A549 (cell line): ENCODE measurements at regions not wholly inside any gene's neighbourhood (a gene's known extent, or its start where the extent isn't known, plus 50 kb on each side); places are given as distances from the start of the nearest gene placed in this dataset.

Experiments
- ATAC-seq, 2 experiments: fragments of 200-7000 bp in 1 of 2; fragments of >200 bp in 1 of 2; cut with Nextera tagmentation in 1 of 2; cut with Tn5 transposase in 1 of 2; 3 replicates each; pipeline versions ENCODE4 v1.8.0 to v1.9.1; 2018 to 2020; ENCODE audit warnings: mild to moderate bottlenecking in 1 of 2, moderate library complexity in 1 of 2
- CTCF ChIA-PET: fragments of 300-600 bp; sonication (Branson Sonifier 250); formaldehyde crosslinking; extraction: SDS; loops from one replicate; lab custom pipeline; 2021; ENCODE audit warnings: antibody characterized with exemption, inconsistent platforms; lab: Yijun Ruan, JAX
- POLR2A ChIA-PET: fragments of 350-600 bp; formaldehyde crosslinking; extraction: SDS; loops from one replicate; lab custom pipeline; 2021; ENCODE audit warnings: antibody characterized with exemption, inconsistent platforms; lab: Yijun Ruan, JAX
- DNase-seq, 2 experiments: peaks; one replicate each; pipeline versions ENCODE4 v3.0.0 to v3.0.0-alpha.2; 2011 to 2016; ENCODE audit warnings: low read depth in 1 of 2, low spot score in 1 of 2
- FAIRE-seq: peaks from 2 replicates; lab custom pipeline; 2011; peaks lifted over from hg19 to GRCh38; lab: Jason Lieb, UNC
- H3K27ac ChIP-seq, 2 experiments: fragments of >200 bp; sonication (Bioruptor Twin); formaldehyde crosslinking; 3 replicates each; pipeline ENCODE4 v1.5.1; 2016 to 2017
- H3K4me1 ChIP-seq: fragments of >200 bp; sonication (Bioruptor Twin); formaldehyde crosslinking; 3 replicates; pipeline ENCODE4 v1.6.1; 2016
- H3K4me2 ChIP-seq: fragments of >200 bp; sonication (Bioruptor Twin); formaldehyde crosslinking; 3 replicates; pipeline ENCODE4 v1.6.1; 2016
- H3K4me3 ChIP-seq: fragments of >200 bp; sonication (Bioruptor Twin); formaldehyde crosslinking; 3 replicates; pipeline ENCODE4 v1.5.1; 2016
- H3K9me3 ChIP-seq: fragments of >200 bp; sonication (Bioruptor Twin); formaldehyde crosslinking; 3 replicates; pipeline ENCODE4 v1.6.1; 2016
- CBX2 ChIP-seq: fragments of 200-600 bp; sonication (generic); IDR thresholded peaks from 2 replicates; pipeline ENCODE4 v1.6.1; 2016; ENCODE audit warnings: low read depth, mild to moderate bottlenecking, borderline replicate concordance
- CEBPB ChIP-seq, 2 experiments: fragments of >200 bp in 1 of 2; sonication (Bioruptor Twin) in 1 of 2; formaldehyde crosslinking in 1 of 2; IDR thresholded peaks; 2 replicates each; pipeline ENCODE4 v1.6.1; 2012 to 2016
- CTCF ChIP-seq: fragments of >200 bp; sonication (Bioruptor Twin); formaldehyde crosslinking; IDR thresholded peaks from 3 replicates; pipeline ENCODE4 v1.5.1; 2016
- EHMT2 ChIP-seq: fragments of 200-600 bp; sonication (generic); IDR thresholded peaks from 2 replicates; pipeline ENCODE4 v1.6.1; 2016; ENCODE audit warnings: antibody characterized with exemption, low read depth, mild to moderate bottlenecking, moderate library complexity
- EP300 ChIP-seq, 2 experiments: fragments of >200 bp; sonication (Bioruptor Twin); formaldehyde crosslinking; IDR thresholded peaks; 2 replicates in 1 of 2; 3 replicates in 1 of 2; pipeline ENCODE4 v1.6.1; 2016 to 2017
- FOXS1 ChIP-seq: fragments of 250-450 bp; sonication (Bioruptor Pico); IDR thresholded peaks from 2 replicates; pipeline ENCODE4 v1.5.0; 2020; ENCODE audit warnings: mild to moderate bottlenecking, moderate library complexity
- GATA3 ChIP-seq: IDR thresholded peaks from 2 replicates; pipeline ENCODE4 v1.6.1; 2012; ENCODE audit warnings: borderline replicate concordance
- HEYL ChIP-seq: fragments of 250-450 bp; sonication (Bioruptor Pico); IDR thresholded peaks from 2 replicates; pipeline ENCODE4 v1.8.0; 2021; ENCODE audit warnings: mild to moderate bottlenecking, moderate library complexity
- HOXB13 ChIP-seq: fragments of 250-450 bp; sonication (Bioruptor Pico); IDR thresholded peaks from 2 replicates; pipeline ENCODE4 v1.5.0; 2020; ENCODE audit warnings: low read depth, mild to moderate bottlenecking, moderate library complexity
- JUN ChIP-seq, 2 experiments: fragments of >200 bp; sonication (Bioruptor Twin); formaldehyde crosslinking; IDR thresholded peaks; 2 replicates in 1 of 2; 3 replicates in 1 of 2; pipeline ENCODE4 v1.6.1; 2016 to 2017
- JUNB ChIP-seq: fragments of >200 bp; sonication (Bioruptor Twin); formaldehyde crosslinking; IDR thresholded peaks from 2 replicates; pipeline ENCODE4 v1.6.1; 2016
- KDM5A ChIP-seq: fragments of 200-600 bp; sonication (generic); IDR thresholded peaks from 2 replicates; pipeline ENCODE4 v1.6.1; 2016; ENCODE audit warnings: antibody characterized with exemption, mild to moderate bottlenecking
- MAFK ChIP-seq: fragments of 450-650 bp; IDR thresholded peaks from 2 replicates; pipeline ENCODE4 v1.6.1; 2014; ENCODE audit not compliant: partially characterized antibody
- POLR2A ChIP-seq: IDR thresholded peaks from 2 replicates; pipeline ENCODE4 v1.6.1; 2012; ENCODE audit warnings: mild to moderate bottlenecking, low read length
- RARB ChIP-seq: fragments of 250-450 bp; sonication (Bioruptor Pico); IDR thresholded peaks from 2 replicates; pipeline ENCODE4 v1.8.0; 2021; ENCODE audit warnings: mild to moderate bottlenecking, moderate library complexity
- RCOR1 ChIP-seq: fragments of 150-350 bp; IDR thresholded peaks from 2 replicates; pipeline ENCODE4 v1.6.1; 2014; ENCODE audit warnings: antibody characterized with exemption, low read length, low read depth
- RFX5 ChIP-seq: fragments of 450-650 bp; IDR thresholded peaks from 2 replicates; pipeline ENCODE4 v1.7.1; 2014; ENCODE audit warnings: antibody characterized with exemption, mild to moderate bottlenecking, moderate library complexity
- RNF2 ChIP-seq: fragments of 200-600 bp; sonication (generic); IDR thresholded peaks from 2 replicates; pipeline ENCODE4 v1.6.1; 2016; ENCODE audit warnings: low read depth, mild to moderate bottlenecking, antibody characterized with exemption, moderate library complexity, borderline replicate concordance
- SMC3 ChIP-seq: fragments of >200 bp; sonication (Bioruptor Twin); formaldehyde crosslinking; IDR thresholded peaks from 3 replicates; pipeline ENCODE4 v1.6.1; 2018; ENCODE audit warnings: inconsistent platforms
- SREBF2 ChIP-seq: fragments of 450-650 bp; IDR thresholded peaks from 2 replicates; pipeline ENCODE4 v1.6.1; 2014; ENCODE audit warnings: mild to moderate bottlenecking, moderate library complexity
- USF2 ChIP-seq: fragments of 450-650 bp; IDR thresholded peaks from 2 replicates; pipeline ENCODE4 v1.6.1; 2014; ENCODE audit warnings: antibody characterized with exemption
- ZC3H11A ChIP-seq: fragments of 450-650 bp; IDR thresholded peaks from 2 replicates; pipeline ENCODE4 v1.6.1; 2014; ENCODE audit warnings: antibody characterized with exemption, mild to moderate bottlenecking
- ZFP36 ChIP-seq: fragments of 450-650 bp; IDR thresholded peaks from 2 replicates; pipeline ENCODE4 v1.6.1; 2014; ENCODE audit warnings: borderline replicate concordance; ENCODE audit not compliant: partially characterized antibody
- ZNF302 ChIP-seq: fragments of 250-450 bp; sonication (Bioruptor Pico); IDR thresholded peaks from 2 replicates; pipeline ENCODE4 v1.9.0; 2021; ENCODE audit warnings: inconsistent platforms, mild to moderate bottlenecking, moderate library complexity
- WGBS: methylation state at CpG from one replicate; pipeline ENCODE4 v1.1.6; 2017; ENCODE audit errors: missing lambda C conversion rate; 5-methylcytosine and 5-hydroxymethylcytosine counted together
- TF ChIP-seq, protein P1 (sequence below): fragments of 250-450 bp; sonication (Bioruptor Pico); IDR thresholded peaks from 2 replicates; pipeline ENCODE4 v1.5.0; 2021; ENCODE audit warnings: mild to moderate bottlenecking, moderate library complexity, borderline replicate concordance
- TF ChIP-seq, protein P2 (sequence below): fragments of 150-350 bp; IDR thresholded peaks from 2 replicates; pipeline ENCODE4 v1.6.1; 2014; ENCODE audit warnings: low read depth, mild to moderate bottlenecking, low read length
- TF ChIP-seq, protein P3 (sequence below): IDR thresholded peaks from 2 replicates; pipeline ENCODE4 v1.6.1; 2012
- TF ChIP-seq, protein P4 (sequence below): fragments of >200 bp; sonication (Bioruptor Twin); formaldehyde crosslinking; IDR thresholded peaks from 2 replicates; pipeline ENCODE4 v1.6.1; 2016

DNA sequence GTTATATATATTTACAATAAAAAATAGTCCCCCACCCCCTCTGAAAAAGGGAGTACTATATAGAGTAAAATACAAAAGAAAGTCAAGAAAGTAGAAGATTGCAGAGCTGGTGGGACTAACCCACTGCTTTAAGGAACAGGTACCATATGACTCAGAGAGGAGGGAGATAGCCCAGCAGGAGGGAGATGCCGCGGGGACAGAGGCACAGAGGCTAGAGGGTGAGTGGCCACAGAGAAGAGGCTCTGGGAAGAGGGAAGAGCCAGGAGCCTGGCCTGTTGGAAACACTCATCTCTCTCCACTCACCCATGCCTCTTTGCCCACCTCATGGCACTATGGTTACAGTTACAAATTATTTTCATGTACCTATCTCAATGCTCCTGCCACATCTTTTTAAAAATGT lies 53.6 kb upstream of the LYVE1 start:
- ATAC-seq (no peak), FAIRE-seq (no peak), DNase-seq (no peak)
- H3K9me3 ChIP-seq = no peaks in the 10 kb centered on the region
- WGBS = 55% methylated on average over 2 of the region's 2 CpGs
- H3K4me3 ChIP-seq = no peak overlapping the region
- H3K4me1 ChIP-seq = no peaks in the 10 kb centered on the region
- no peak overlapping the region for H3K4me2 ChIP-seq
- TF ChIP-seq, protein P1, sequence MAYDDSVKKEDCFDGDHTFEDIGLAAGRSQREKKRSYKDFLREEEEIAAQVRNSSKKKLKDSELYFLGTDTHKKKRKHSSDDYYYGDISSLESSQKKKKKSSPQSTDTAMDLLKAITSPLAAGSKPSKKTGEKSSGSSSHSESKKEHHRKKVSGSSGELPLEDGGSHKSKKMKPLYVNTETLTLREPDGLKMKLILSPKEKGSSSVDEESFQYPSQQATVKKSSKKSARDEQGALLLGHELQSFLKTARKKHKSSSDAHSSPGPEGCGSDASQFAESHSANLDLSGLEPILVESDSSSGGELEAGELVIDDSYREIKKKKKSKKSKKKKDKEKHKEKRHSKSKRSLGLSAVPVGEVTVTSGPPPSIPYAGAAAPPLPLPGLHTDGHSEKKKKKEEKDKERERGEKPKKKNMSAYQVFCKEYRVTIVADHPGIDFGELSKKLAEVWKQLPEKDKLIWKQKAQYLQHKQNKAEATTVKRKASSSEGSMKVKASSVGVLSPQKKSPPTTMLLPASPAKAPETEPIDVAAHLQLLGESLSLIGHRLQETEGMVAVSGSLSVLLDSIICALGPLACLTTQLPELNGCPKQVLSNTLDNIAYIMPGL (CRISPR knock-in tag) = no peak
- TF ChIP-seq JUN (IDR thresholded peaks at IDR 0.05) = no peak
- TF ChIP-seq, protein P2, sequence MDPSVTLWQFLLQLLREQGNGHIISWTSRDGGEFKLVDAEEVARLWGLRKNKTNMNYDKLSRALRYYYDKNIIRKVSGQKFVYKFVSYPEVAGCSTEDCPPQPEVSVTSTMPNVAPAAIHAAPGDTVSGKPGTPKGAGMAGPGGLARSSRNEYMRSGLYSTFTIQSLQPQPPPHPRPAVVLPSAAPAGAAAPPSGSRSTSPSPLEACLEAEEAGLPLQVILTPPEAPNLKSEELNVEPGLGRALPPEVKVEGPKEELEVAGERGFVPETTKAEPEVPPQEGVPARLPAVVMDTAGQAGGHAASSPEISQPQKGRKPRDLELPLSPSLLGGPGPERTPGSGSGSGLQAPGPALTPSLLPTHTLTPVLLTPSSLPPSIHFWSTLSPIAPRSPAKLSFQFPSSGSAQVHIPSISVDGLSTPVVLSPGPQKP = no peak
- TF ChIP-seq EP300 (IDR thresholded peaks at IDR 0.05) = no peak
- TF ChIP-seq, protein P3, sequence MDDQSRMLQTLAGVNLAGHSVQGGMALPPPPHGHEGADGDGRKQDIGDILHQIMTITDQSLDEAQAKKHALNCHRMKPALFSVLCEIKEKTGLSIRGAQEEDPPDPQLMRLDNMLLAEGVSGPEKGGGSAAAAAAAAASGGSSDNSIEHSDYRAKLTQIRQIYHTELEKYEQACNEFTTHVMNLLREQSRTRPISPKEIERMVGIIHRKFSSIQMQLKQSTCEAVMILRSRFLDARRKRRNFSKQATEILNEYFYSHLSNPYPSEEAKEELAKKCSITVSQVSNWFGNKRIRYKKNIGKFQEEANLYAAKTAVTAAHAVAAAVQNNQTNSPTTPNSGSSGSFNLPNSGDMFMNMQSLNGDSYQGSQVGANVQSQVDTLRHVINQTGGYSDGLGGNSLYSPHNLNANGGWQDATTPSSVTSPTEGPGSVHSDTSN = no peak
- no peak for TF ChIP-seq GATA3
- TF ChIP-seq RCOR1 = no peak
- TF ChIP-seq EHMT2 = no peak
- no peak for TF ChIP-seq ZNF302 (CRISPR knock-in tag)
- no peak for TF ChIP-seq RNF2
- H3K27ac ChIP-seq = no peak overlapping the region
- ChIA-PET POLR2A (no interaction called here), CTCF (interaction anchor here (0.6 to 5.7 kb wide), 7 partner anchors 16 to 216 kb away, joined by 3 to 48 read pairs (median 3); no protein-coding TSS in a partner anchor)

- no peak overlapping the region for H3K27ac ChIP-seq
- H3K9me3 ChIP-seq = peaks cover 1% of the 10 kb centered on the region; the same call in 2 of the 3 replicates
- H3K4me3 ChIP-seq = no peak overlapping the region
- WGBS = 71% methylated on average over 2 of the region's 2 CpGs
- no peak overlapping the region for H3K4me2 ChIP-seq
- TF ChIP-seq ZFP36 = no peak
- no peak for TF ChIP-seq ZC3H11A
- TF ChIP-seq EP300 (IDR thresholded peaks at IDR 0.05) = no peak
- TF ChIP-seq, protein P4, sequence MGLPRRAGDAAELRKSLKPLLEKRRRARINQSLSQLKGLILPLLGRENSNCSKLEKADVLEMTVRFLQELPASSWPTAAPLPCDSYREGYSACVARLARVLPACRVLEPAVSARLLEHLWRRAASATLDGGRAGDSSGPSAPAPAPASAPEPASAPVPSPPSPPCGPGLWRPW = no peak
- TF ChIP-seq CEBPB (IDR thresholded peaks at IDR 0.05) = no peak
- TF ChIP-seq RARB (CRISPR knock-in tag) = no peak
- TF ChIP-seq JUN (IDR thresholded peaks at IDR 0.05) = no peak
- TF ChIP-seq JUNB = no peak
- no peak for TF ChIP-seq FOXS1
- TF ChIP-seq POLR2A = no peak
- no peak for TF ChIP-seq SREBF2
- TF ChIP-seq CBX2 = no peak
- no peak for TF ChIP-seq MAFK
- TF ChIP-seq USF2 = no peak
- no peak for TF ChIP-seq CTCF
- no peak for TF ChIP-seq HOXB13 (CRISPR knock-in tag)
- no peak for TF ChIP-seq SMC3
- TF ChIP-seq RFX5 = no peak
- TF ChIP-seq HEYL = no peak
- TF ChIP-seq KDM5A = no peak
- DNase-seq (no peak), FAIRE-seq (no peak), ATAC-seq (no peak)
- H3K4me1 ChIP-seq = no peaks in the 10 kb centered on the region
- CTCF ChIA-PET = interaction anchor here (0.6 to 1.5 kb wide), 2 partner anchors 112 to 117 kb away, joined by 4 to 5 read pairs; no protein-coding TSS in a partner anchor
- POLR2A ChIA-PET = no interaction called here
Observed at GRCh38 chr11:10619131-10619680, 50.7 kb upstream of the LYVE1 start.
